GM23338 (cell line): ENCODE measurements at regions not wholly inside any gene's neighbourhood (a gene's known extent, or its start where the extent isn't known, plus 50 kb on each side); places are given as distances from the start of the nearest gene placed in this dataset.

Experiments
- ATAC-seq: fragments of 200-7000 bp; cut with Tn5 transposase; 3 replicates; pipeline ENCODE4 v1.9.1; 2020
- DNase-seq: peaks from one replicate; pipeline ENCODE4 v3.0.0-alpha.2; 2015; ENCODE audit warnings: low spot score
- H2AFZ ChIP-seq: fragments of 200-600 bp; sonication (generic); 2 replicates; pipeline ENCODE4 v1.8.0; 2016; ENCODE audit warnings: antibody characterized with exemption, mild to moderate bottlenecking, moderate library complexity
- H3F3A ChIP-seq: fragments of 200-600 bp; sonication (generic); replicated peaks from 2 replicates; pipeline ENCODE4 v1.8.0; 2017; ENCODE audit warnings: antibody characterized with exemption, mixed run types, low read depth
- H3K27ac ChIP-seq: fragments of 200-600 bp; sonication (generic); 2 replicates; pipeline ENCODE4 v1.6.1; 2016; ENCODE audit warnings: low read depth
- H3K27me3 ChIP-seq: fragments of 200-600 bp; sonication (generic); 2 replicates; pipeline ENCODE4 v1.8.0; 2016; ENCODE audit warnings: mild to moderate bottlenecking, mixed run types, moderate library complexity; ENCODE audit not compliant: insufficient read depth
- H3K36me3 ChIP-seq: fragments of 200-600 bp; sonication (generic); 2 replicates; pipeline ENCODE4 v1.8.0; 2016; ENCODE audit warnings: mild to moderate bottlenecking; ENCODE audit not compliant: insufficient read depth
- H3K4me1 ChIP-seq: fragments of 200-600 bp; sonication (generic); 2 replicates; pipeline ENCODE4 v1.8.0; 2016; ENCODE audit warnings: mild to moderate bottlenecking, moderate library complexity; ENCODE audit not compliant: insufficient read depth
- H3K4me2 ChIP-seq: fragments of 200-600 bp; sonication (generic); 2 replicates; pipeline ENCODE4 v1.7.1; 2017; ENCODE audit warnings: mixed run types
- H3K4me3 ChIP-seq: fragments of 200-600 bp; sonication (generic); 2 replicates; pipeline ENCODE4 v1.6.1; 2016; ENCODE audit warnings: mixed run types
- H3K79me2 ChIP-seq: fragments of 200-600 bp; sonication (generic); replicated peaks from 2 replicates; pipeline ENCODE4 v1.8.0; 2017; ENCODE audit warnings: mild to moderate bottlenecking; ENCODE audit not compliant: insufficient read depth
- H3K9me2 ChIP-seq: fragments of 200-600 bp; sonication (generic); 2 replicates; pipeline ENCODE4 v1.8.0; 2017; ENCODE audit not compliant: insufficient read depth
- H4K20me1 ChIP-seq: fragments of 200-600 bp; sonication (generic); replicated peaks from 2 replicates; pipeline ENCODE4 v1.8.0; 2017; ENCODE audit warnings: mild to moderate bottlenecking; ENCODE audit not compliant: insufficient read depth
- H3K27ac Mint-ChIP-seq: 2 replicates; pipeline ENCODE4 v1.8.0; 2020; ENCODE audit warnings: inconsistent platforms, mild to moderate bottlenecking, moderate library complexity, mixed read lengths
- H3K27me3 Mint-ChIP-seq: 3 replicates; pipeline ENCODE4 v1.8.0; 2022; ENCODE audit warnings: low read depth, mild to moderate bottlenecking, moderate library complexity, mixed read lengths, inconsistent platforms; ENCODE audit not compliant: insufficient read depth, poor library complexity
- H3K36me3 Mint-ChIP-seq: 3 replicates; pipeline ENCODE4 v1.8.0; 2021; ENCODE audit warnings: low read depth, mild to moderate bottlenecking, inconsistent platforms, moderate library complexity, mixed read lengths
- H3K4me1 Mint-ChIP-seq: 3 replicates; pipeline ENCODE4 v1.8.0; 2020; ENCODE audit warnings: mild to moderate bottlenecking, inconsistent platforms, mixed read lengths
- H3K4me3 Mint-ChIP-seq: 3 replicates; pipeline ENCODE4 v1.8.0; 2021; ENCODE audit warnings: moderate library complexity, mild to moderate bottlenecking, inconsistent platforms, mixed read lengths
- H3K9me3 Mint-ChIP-seq: 3 replicates; pipeline ENCODE4 v1.8.0; 2020; ENCODE audit warnings: moderate library complexity, mild to moderate bottlenecking, inconsistent platforms, mixed read lengths
- CREB1 ChIP-seq: fragments of 250-450 bp; sonication (Bioruptor Pico); IDR thresholded peaks from 2 replicates; pipeline ENCODE4 v1.5.0; 2020; ENCODE audit warnings: low read depth, mild to moderate bottlenecking, moderate library complexity
- EZH2 ChIP-seq: fragments of 200-600 bp; sonication (generic); IDR thresholded peaks from one replicate; pipeline ENCODE4 v1.8.0; 2017; ENCODE audit warnings: antibody characterized with exemption, mild to moderate bottlenecking, low read depth; ENCODE audit not compliant: unreplicated experiment
- EZH2phosphoT487 ChIP-seq: fragments of 200-600 bp; sonication (generic); IDR thresholded peaks from one replicate; pipeline ENCODE4 v1.8.1; 2018; ENCODE audit warnings: antibody characterized with exemption; ENCODE audit not compliant: unreplicated experiment
- JUNB ChIP-seq: IDR thresholded peaks from one replicate; pipeline ENCODE4 v1.6.1; 2016; ENCODE audit warnings: antibody characterized with exemption; ENCODE audit not compliant: unreplicated experiment
- NANOG ChIP-seq: IDR thresholded peaks from 2 replicates; pipeline ENCODE4 v1.6.1; 2016; ENCODE audit warnings: antibody characterized with exemption, borderline replicate concordance
- POLR2AphosphoS5 ChIP-seq: IDR thresholded peaks from 2 replicates; pipeline ENCODE4 v1.6.1; 2016; ENCODE audit warnings: antibody characterized with exemption, low read depth
- STAT1 ChIP-seq: IDR thresholded peaks from one replicate; pipeline ENCODE4 v1.6.1; 2016; ENCODE audit warnings: antibody characterized with exemption; ENCODE audit not compliant: unreplicated experiment
- ZNF114 ChIP-seq: fragments of 250-450 bp; sonication (Bioruptor Pico); IDR thresholded peaks from 2 replicates; pipeline ENCODE4 v1.5.0; 2020; ENCODE audit warnings: mild to moderate bottlenecking, moderate library complexity
- ZNF331 ChIP-seq: fragments of 250-450 bp; sonication (Bioruptor Pico); IDR thresholded peaks from 2 replicates; pipeline ENCODE4 v1.5.0; 2020; ENCODE audit warnings: low read depth, mild to moderate bottlenecking, moderate library complexity
- TF ChIP-seq, protein P1 (sequence below), 2 experiments: fragments of 200-600 bp in 1 of 2; sonication (generic) in 1 of 2; conservative IDR thresholded peaks; 2 replicates each; pipeline versions ENCODE4 v1.5.1 to v1.6.1; 2016 to 2017; ENCODE audit warnings: antibody characterized with exemption in 2 of 2, low read depth in 2 of 2, mild to moderate bottlenecking in 2 of 2, moderate library complexity in 1 of 2
- TF ChIP-seq, protein P2 (sequence below): IDR thresholded peaks from 2 replicates; pipeline ENCODE4 v1.6.1; 2016; ENCODE audit warnings: antibody characterized with exemption
- TF ChIP-seq, protein P3 (sequence below): fragments of 250-450 bp; sonication (Bioruptor Pico); IDR thresholded peaks from 2 replicates; pipeline ENCODE4 v1.5.0; 2020; ENCODE audit warnings: mild to moderate bottlenecking, moderate library complexity
- TF ChIP-seq, protein P4 (sequence below): IDR thresholded peaks from one replicate; pipeline ENCODE4 v1.6.1; 2018; ENCODE audit warnings: antibody characterized with exemption; ENCODE audit not compliant: unreplicated experiment

DNA sequence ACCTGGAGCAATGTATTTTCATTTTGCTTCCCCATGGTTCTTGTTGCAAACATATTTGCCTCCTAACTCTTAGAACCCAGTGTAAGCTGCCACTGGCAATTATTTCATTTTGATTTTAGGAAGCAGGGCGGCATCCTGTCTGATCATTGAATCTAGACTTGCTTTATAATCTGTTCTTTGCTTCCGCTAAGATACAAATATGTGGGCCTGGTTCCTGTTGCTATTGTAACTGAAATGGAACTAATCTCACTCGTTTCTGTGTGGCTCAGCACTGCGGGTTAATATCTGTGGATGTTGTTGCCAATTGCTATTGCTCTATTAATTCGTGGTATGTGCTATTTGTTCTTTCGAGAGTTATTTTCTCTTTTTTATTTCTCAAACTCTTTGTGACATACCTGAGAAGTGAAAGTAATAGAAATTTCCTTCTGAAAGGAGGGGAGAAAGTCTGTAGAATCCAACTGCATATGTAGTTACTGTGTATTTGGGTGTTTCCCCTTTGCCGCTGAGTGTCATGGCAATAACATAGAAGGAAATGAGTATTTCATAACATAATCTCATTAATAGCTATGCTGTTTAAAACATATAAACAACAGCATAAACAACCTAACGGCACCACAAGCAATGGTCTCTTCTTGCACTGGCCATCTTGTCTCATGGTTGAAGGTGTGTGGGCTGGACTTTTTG lies 62.4 kb downstream of the FZD1 start:
- DNase-seq (no peak), ATAC-seq (no peak)
- no peaks in the 10 kb centered on the region; the same call in 1 of the 2 replicates for H4K20me1 ChIP-seq
- no peaks in the 10 kb centered on the region for H3F3A ChIP-seq
- H3K36me3 Mint-ChIP-seq, result no peaks in the 10 kb centered on the region
- TF ChIP-seq EZH2phosphoT487 (no peak), NANOG (no peak), ZNF114 (CRISPR knock-in tag) (no peak), CREB1 (CRISPR knock-in tag) (no peak), JUNB (no peak), STAT1 (no peak), POLR2AphosphoS5 (no peak), EZH2 (no peak), ZNF331 (CRISPR knock-in tag) (no peak)
- TF ChIP-seq, protein P1, sequence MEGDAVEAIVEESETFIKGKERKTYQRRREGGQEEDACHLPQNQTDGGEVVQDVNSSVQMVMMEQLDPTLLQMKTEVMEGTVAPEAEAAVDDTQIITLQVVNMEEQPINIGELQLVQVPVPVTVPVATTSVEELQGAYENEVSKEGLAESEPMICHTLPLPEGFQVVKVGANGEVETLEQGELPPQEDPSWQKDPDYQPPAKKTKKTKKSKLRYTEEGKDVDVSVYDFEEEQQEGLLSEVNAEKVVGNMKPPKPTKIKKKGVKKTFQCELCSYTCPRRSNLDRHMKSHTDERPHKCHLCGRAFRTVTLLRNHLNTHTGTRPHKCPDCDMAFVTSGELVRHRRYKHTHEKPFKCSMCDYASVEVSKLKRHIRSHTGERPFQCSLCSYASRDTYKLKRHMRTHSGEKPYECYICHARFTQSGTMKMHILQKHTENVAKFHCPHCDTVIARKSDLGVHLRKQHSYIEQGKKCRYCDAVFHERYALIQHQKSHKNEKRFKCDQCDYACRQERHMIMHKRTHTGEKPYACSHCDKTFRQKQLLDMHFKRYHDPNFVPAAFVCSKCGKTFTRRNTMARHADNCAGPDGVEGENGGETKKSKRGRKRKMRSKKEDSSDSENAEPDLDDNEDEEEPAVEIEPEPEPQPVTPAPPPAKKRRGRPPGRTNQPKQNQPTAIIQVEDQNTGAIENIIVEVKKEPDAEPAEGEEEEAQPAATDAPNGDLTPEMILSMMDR (conservative IDR thresholded peaks at IDR 0.05; ENCODE audit: low read depth in 2 of 2), result no peak
- TF ChIP-seq, protein P2, sequence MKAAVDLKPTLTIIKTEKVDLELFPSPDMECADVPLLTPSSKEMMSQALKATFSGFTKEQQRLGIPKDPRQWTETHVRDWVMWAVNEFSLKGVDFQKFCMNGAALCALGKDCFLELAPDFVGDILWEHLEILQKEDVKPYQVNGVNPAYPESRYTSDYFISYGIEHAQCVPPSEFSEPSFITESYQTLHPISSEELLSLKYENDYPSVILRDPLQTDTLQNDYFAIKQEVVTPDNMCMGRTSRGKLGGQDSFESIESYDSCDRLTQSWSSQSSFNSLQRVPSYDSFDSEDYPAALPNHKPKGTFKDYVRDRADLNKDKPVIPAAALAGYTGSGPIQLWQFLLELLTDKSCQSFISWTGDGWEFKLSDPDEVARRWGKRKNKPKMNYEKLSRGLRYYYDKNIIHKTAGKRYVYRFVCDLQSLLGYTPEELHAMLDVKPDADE, result no peak
- TF ChIP-seq, protein P3, sequence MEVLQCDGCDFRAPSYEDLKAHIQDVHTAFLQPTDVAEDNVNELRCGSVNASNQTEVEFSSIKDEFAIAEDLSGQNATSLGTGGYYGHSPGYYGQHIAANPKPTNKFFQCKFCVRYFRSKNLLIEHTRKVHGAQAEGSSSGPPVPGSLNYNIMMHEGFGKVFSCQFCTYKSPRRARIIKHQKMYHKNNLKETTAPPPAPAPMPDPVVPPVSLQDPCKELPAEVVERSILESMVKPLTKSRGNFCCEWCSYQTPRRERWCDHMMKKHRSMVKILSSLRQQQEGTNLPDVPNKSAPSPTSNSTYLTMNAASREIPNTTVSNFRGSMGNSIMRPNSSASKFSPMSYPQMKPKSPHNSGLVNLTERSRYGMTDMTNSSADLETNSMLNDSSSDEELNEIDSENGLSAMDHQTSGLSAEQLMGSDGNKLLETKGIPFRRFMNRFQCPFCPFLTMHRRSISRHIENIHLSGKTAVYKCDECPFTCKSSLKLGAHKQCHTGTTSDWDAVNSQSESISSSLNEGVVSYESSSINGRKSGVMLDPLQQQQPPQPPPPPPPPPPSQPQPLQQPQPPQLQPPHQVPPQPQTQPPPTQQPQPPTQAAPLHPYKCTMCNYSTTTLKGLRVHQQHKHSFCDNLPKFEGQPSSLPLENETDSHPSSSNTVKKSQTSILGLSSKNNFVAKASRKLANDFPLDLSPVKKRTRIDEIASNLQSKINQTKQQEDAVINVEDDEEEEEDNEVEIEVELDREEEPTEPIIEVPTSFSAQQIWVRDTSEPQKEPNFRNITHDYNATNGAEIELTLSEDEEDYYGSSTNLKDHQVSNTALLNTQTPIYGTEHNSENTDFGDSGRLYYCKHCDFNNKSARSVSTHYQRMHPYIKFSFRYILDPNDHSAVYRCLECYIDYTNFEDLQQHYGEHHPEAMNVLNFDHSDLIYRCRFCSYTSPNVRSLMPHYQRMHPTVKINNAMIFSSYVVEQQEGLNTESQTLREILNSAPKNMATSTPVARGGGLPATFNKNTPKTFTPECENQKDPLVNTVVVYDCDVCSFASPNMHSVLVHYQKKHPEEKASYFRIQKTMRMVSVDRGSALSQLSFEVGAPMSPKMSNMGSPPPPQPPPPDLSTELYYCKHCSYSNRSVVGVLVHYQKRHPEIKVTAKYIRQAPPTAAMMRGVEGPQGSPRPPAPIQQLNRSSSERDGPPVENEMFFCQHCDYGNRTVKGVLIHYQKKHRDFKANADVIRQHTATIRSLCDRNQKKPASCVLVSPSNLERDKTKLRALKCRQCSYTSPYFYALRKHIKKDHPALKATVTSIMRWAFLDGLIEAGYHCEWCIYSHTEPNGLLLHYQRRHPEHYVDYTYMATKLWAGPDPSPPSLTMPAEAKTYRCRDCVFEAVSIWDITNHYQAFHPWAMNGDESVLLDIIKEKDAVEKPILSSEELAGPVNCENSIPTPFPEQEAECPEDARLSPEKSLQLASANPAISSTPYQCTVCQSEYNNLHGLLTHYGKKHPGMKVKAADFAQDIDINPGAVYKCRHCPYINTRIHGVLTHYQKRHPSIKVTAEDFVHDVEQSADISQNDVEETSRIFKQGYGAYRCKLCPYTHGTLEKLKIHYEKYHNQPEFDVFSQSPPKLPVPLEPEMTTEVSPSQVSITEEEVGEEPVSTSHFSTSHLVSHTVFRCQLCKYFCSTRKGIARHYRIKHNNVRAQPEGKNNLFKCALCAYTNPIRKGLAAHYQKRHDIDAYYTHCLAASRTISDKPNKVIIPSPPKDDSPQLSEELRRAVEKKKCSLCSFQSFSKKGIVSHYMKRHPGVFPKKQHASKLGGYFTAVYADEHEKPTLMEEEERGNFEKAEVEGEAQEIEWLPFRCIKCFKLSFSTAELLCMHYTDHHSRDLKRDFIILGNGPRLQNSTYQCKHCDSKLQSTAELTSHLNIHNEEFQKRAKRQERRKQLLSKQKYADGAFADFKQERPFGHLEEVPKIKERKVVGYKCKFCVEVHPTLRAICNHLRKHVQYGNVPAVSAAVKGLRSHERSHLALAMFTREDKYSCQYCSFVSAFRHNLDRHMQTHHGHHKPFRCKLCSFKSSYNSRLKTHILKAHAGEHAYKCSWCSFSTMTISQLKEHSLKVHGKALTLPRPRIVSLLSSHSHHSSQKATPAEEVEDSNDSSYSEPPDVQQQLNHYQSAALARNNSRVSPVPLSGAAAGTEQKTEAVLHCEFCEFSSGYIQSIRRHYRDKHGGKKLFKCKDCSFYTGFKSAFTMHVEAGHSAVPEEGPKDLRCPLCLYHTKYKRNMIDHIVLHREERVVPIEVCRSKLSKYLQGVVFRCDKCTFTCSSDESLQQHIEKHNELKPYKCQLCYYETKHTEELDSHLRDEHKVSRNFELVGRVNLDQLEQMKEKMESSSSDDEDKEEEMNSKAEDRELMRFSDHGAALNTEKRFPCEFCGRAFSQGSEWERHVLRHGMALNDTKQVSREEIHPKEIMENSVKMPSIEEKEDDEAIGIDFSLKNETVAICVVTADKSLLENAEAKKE (CRISPR knock-in tag), result no peak
- TF ChIP-seq, protein P4, sequence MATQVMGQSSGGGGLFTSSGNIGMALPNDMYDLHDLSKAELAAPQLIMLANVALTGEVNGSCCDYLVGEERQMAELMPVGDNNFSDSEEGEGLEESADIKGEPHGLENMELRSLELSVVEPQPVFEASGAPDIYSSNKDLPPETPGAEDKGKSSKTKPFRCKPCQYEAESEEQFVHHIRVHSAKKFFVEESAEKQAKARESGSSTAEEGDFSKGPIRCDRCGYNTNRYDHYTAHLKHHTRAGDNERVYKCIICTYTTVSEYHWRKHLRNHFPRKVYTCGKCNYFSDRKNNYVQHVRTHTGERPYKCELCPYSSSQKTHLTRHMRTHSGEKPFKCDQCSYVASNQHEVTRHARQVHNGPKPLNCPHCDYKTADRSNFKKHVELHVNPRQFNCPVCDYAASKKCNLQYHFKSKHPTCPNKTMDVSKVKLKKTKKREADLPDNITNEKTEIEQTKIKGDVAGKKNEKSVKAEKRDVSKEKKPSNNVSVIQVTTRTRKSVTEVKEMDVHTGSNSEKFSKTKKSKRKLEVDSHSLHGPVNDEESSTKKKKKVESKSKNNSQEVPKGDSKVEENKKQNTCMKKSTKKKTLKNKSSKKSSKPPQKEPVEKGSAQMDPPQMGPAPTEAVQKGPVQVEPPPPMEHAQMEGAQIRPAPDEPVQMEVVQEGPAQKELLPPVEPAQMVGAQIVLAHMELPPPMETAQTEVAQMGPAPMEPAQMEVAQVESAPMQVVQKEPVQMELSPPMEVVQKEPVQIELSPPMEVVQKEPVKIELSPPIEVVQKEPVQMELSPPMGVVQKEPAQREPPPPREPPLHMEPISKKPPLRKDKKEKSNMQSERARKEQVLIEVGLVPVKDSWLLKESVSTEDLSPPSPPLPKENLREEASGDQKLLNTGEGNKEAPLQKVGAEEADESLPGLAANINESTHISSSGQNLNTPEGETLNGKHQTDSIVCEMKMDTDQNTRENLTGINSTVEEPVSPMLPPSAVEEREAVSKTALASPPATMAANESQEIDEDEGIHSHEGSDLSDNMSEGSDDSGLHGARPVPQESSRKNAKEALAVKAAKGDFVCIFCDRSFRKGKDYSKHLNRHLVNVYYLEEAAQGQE, result no peak
- H3K9me2 ChIP-seq, result no peaks in the 10 kb centered on the region
- no peak overlapping the region for H3K4me3 ChIP-seq
- H3K27ac Mint-ChIP-seq, result no peak overlapping the region
- H3K27me3 ChIP-seq, result no peaks in the 10 kb centered on the region
- no peak overlapping the region for H3K4me2 ChIP-seq
- no peak overlapping the region for H2AFZ ChIP-seq
- no peaks in the 10 kb centered on the region for H3K9me3 Mint-ChIP-seq
- peaks cover 2% of the 10 kb centered on the region for H3K27me3 Mint-ChIP-seq
- H3K79me2 ChIP-seq, result no peaks in the 10 kb centered on the region
- no peaks in the 10 kb centered on the region for H3K4me1 ChIP-seq
- no peak overlapping the region for H3K27ac ChIP-seq
- no peak overlapping the region for H3K4me3 Mint-ChIP-seq
- no peaks in the 10 kb centered on the region for H3K36me3 ChIP-seq
- H3K4me1 Mint-ChIP-seq, result peaks cover 20% of the 10 kb centered on the region
